HG02981 (cell line): ENCODE measurements at regions not wholly inside any gene's neighbourhood (a gene's known extent, or its start where the extent isn't known, plus 50 kb on each side); places are given as distances from the start of the nearest gene placed in this dataset.
"Not testable (repeated sequence)": the region's sequence is repeated elsewhere in the genome, so short reads cannot be mapped to it uniquely, and the experiment has no call there.

ENCODE experiments used
- ATAC-seq: cut with Tn5 transposase; IDR thresholded peaks from one replicate; pipeline ENCODE4 v1.9.1; 2021; ENCODE audit warnings: mild to moderate bottlenecking, moderate library complexity; ENCODE audit not compliant: unreplicated experiment

GRCh38 chr12:89192429-89192828 lies 159.9 kb downstream of the DUSP6 start:
- ATAC-seq = no peak

GRCh38 chr12:89191597-89191996 lies 160.7 kb downstream of the DUSP6 start:
- ATAC-seq = not testable (repeated sequence)

GRCh38 chr12:89189448-89189847 lies 162.9 kb downstream of the DUSP6 start:
- ATAC-seq = no peak

- ATAC-seq = no peak
These were observed 164.8 kb downstream of the DUSP6 start for GRCh38 chr12:89187507-89187906.

- no peak for ATAC-seq
These were observed 166.4 kb downstream of the DUSP6 start for GRCh38 chr12:89185889-89186288.

- ATAC-seq = no peak
These were observed 167.1 kb downstream of the DUSP6 start for GRCh38 chr12:89185181-89185580.

GRCh38 chr12:89183985-89184435 lies 168.3 kb downstream of the DUSP6 start:
- ATAC-seq = no peak

GRCh38 chr12:89181271-89181920 lies 170.9 kb downstream of the DUSP6 start:
- no peak for ATAC-seq

- ATAC-seq = no peak
These were observed 171.8 kb downstream of the DUSP6 start for GRCh38 chr12:89180496-89180895.

- ATAC-seq = no peak
These were observed 172.3 kb downstream of the DUSP6 start for GRCh38 chr12:89179983-89180382.

- ATAC-seq = no peak
These were observed 173.1 kb downstream of the DUSP6 start for GRCh38 chr12:89179245-89179644.

GRCh38 chr12:89177802-89178395 lies 174.4 kb downstream of the DUSP6 start:
- no peak for ATAC-seq

GRCh38 chr12:89176676-89177075 lies 175.6 kb downstream of the DUSP6 start:
- no peak for ATAC-seq

GRCh38 chr12:89173678-89174077 lies 178.6 kb downstream of the DUSP6 start:
- no peak for ATAC-seq

GRCh38 chr12:89173096-89173495 lies 179.2 kb downstream of the DUSP6 start:
- ATAC-seq = no peak

GRCh38 chr12:89172224-89172623 lies 180.1 kb downstream of the DUSP6 start:
- ATAC-seq = no peak

GRCh38 chr12:89169321-89169720 lies 183.0 kb downstream of the DUSP6 start:
- ATAC-seq = no peak

GRCh38 chr12:89167986-89168385 lies 184.3 kb downstream of the DUSP6 start:
- ATAC-seq = no peak

- peak; percentile 94 for ATAC-seq
These were observed 185.8 kb downstream of the DUSP6 start for GRCh38 chr12:89166525-89166934.

- no peak for ATAC-seq
These were observed 186.2 kb downstream of the DUSP6 start for GRCh38 chr12:89166121-89166520.

GRCh38 chr12:89165703-89166102 lies 186.6 kb downstream of the DUSP6 start:
- ATAC-seq = no peak

GRCh38 chr12:89163918-89164317 lies 188.4 kb downstream of the DUSP6 start:
- no peak for ATAC-seq
